HUES64 (cell line): ENCODE measurements at regions not wholly inside any gene's neighbourhood (a gene's known extent, or its start where the extent isn't known, plus 50 kb on each side); places are given as distances from the start of the nearest gene placed in this dataset.

ENCODE experiments used
- H3K27ac ChIP-seq: 2 replicates; pipeline ENCODE4 v1.7.0; 2013; ENCODE audit warnings: low read depth, low read length, inconsistent platforms
- H3K27me3 ChIP-seq: 2 replicates; pipeline ENCODE4 v1.6.1; 2013; ENCODE audit warnings: mild to moderate bottlenecking, low read length; ENCODE audit not compliant: insufficient read depth
- H3K36me3 ChIP-seq: 2 replicates; pipeline ENCODE4 v1.6.1; 2013; ENCODE audit warnings: mild to moderate bottlenecking, low read length; ENCODE audit not compliant: insufficient read depth
- H3K4me1 ChIP-seq: 2 replicates; pipeline ENCODE4 v1.6.1; 2013; ENCODE audit warnings: mild to moderate bottlenecking, low read length, moderate library complexity; ENCODE audit not compliant: insufficient read depth
- H3K4me3 ChIP-seq: 2 replicates; pipeline ENCODE4 v1.5.1; 2013; ENCODE audit warnings: mild to moderate bottlenecking, low read length, moderate library complexity
- H3K9ac ChIP-seq: 2 replicates; pipeline ENCODE4 v1.6.1; 2013; ENCODE audit warnings: mild to moderate bottlenecking, low read depth, low read length
- H3K9me3 ChIP-seq: 2 replicates; pipeline ENCODE4 v1.6.1; 2013; ENCODE audit warnings: low read depth, low read length; ENCODE audit not compliant: insufficient read depth
- WGBS: fragments of 150-250, 120-280 bp; methylation state at CpG from one replicate; pipeline ENCODE4 v1.1.7; 2013; ENCODE audit warnings: missing lambda C conversion rate; 5-methylcytosine and 5-hydroxymethylcytosine counted together

GRCh38 chr4:175947117-175947722 is 118.4 kb upstream of the WDR17 start:
- H3K9ac ChIP-seq, result no peak overlapping the region
- H3K4me1 ChIP-seq, result no peaks in the 10 kb centered on the region
- H3K36me3 ChIP-seq, result no peaks in the 10 kb centered on the region
- H3K27ac ChIP-seq, result no peak overlapping the region
- WGBS, result 50% methylated on average over 3 of the region's 4 CpGs
- no peak overlapping the region for H3K4me3 ChIP-seq
- H3K27me3 ChIP-seq, result no peaks in the 10 kb centered on the region
- no peaks in the 10 kb centered on the region for H3K9me3 ChIP-seq

GRCh38 chr4:175951794-175952193 is 113.8 kb upstream of the WDR17 start:
- WGBS, result 90% methylated on average over 1 of the region's 1 CpG
- H3K9me3 ChIP-seq, result no peaks in the 10 kb centered on the region
- no peak overlapping the region for H3K4me3 ChIP-seq
- H3K27ac ChIP-seq, result no peak overlapping the region
- no peaks in the 10 kb centered on the region for H3K27me3 ChIP-seq
- no peaks in the 10 kb centered on the region for H3K4me1 ChIP-seq
- no peak overlapping the region for H3K9ac ChIP-seq
- H3K36me3 ChIP-seq, result no peaks in the 10 kb centered on the region

- H3K9me3 ChIP-seq, result no peaks in the 10 kb centered on the region
- WGBS, result 97% methylated on average over 2 of the region's 2 CpGs
- no peak overlapping the region for H3K4me3 ChIP-seq
- H3K9ac ChIP-seq, result no peak overlapping the region
- H3K27me3 ChIP-seq, result no peaks in the 10 kb centered on the region
- no peak overlapping the region for H3K27ac ChIP-seq
- H3K36me3 ChIP-seq, result no peaks in the 10 kb centered on the region
- no peaks in the 10 kb centered on the region for H3K4me1 ChIP-seq
Observed at GRCh38 chr4:175953116-175953515, 112.5 kb upstream of the WDR17 start.

GRCh38 chr4:175953960-175954521 is 111.6 kb upstream of the WDR17 start:
- Histone ChIP-seq H3K4me3 (no peak overlapping the region), H3K27ac (no peak overlapping the region), H3K9me3 (no peaks in the 10 kb centered on the region)

GRCh38 chr4:175954685-175955084 is 111.0 kb upstream of the WDR17 start:
- H3K9ac ChIP-seq, result no peak overlapping the region
- no peaks in the 10 kb centered on the region for H3K36me3 ChIP-seq
- no peak overlapping the region for H3K27ac ChIP-seq
- no peaks in the 10 kb centered on the region for H3K9me3 ChIP-seq
- no peak overlapping the region for H3K4me3 ChIP-seq
- H3K27me3 ChIP-seq, result no peaks in the 10 kb centered on the region
- WGBS, result 93% methylated on average over 3 of the region's 3 CpGs
- H3K4me1 ChIP-seq, result no peaks in the 10 kb centered on the region

More at GRCh38 chr4:175953960-175954521, 111.6 kb upstream of the WDR17 start:
- Histone ChIP-seq H3K36me3 (no peaks in the 10 kb centered on the region), H3K27me3 (no peaks in the 10 kb centered on the region), H3K4me1 (no peaks in the 10 kb centered on the region), H3K9ac (no peak overlapping the region)
- 95% methylated on average over 5 of the region's 5 CpGs for WGBS

- H3K36me3 ChIP-seq, result no peaks in the 10 kb centered on the region
- 94% methylated on average over 4 of the region's 4 CpGs for WGBS
- no peak overlapping the region for H3K4me3 ChIP-seq
- no peak overlapping the region for H3K9ac ChIP-seq
- no peaks in the 10 kb centered on the region for H3K4me1 ChIP-seq
- no peaks in the 10 kb centered on the region for H3K27me3 ChIP-seq
- H3K9me3 ChIP-seq, result no peaks in the 10 kb centered on the region
- no peak overlapping the region for H3K27ac ChIP-seq
Observed at GRCh38 chr4:175961604-175962003, 104.0 kb upstream of the WDR17 start.

- Histone ChIP-seq H3K9me3 (peaks cover 4% of the 10 kb centered on the region; the same call in 1 of the 2 replicates), H3K4me3 (no peak overlapping the region), H3K27ac (no peak overlapping the region), H3K27me3 (no peaks in the 10 kb centered on the region), H3K36me3 (no peaks in the 10 kb centered on the region), H3K4me1 (peaks cover 35% of the 10 kb centered on the region), H3K9ac (no peak overlapping the region)
- 94% methylated on average over 3 of the region's 3 CpGs for WGBS
Observed at GRCh38 chr4:175970072-175970471, 95.6 kb upstream of the WDR17 start.

- Histone ChIP-seq H3K9me3 (peaks cover 4% of the 10 kb centered on the region; the same call in 1 of the 2 replicates), H3K4me1 (peaks cover 35% of the 10 kb centered on the region), H3K27ac (no peak overlapping the region), H3K4me3 (no peak overlapping the region), H3K27me3 (no peaks in the 10 kb centered on the region), H3K36me3 (no peaks in the 10 kb centered on the region), H3K9ac (no peak overlapping the region)
- WGBS, result 86% methylated on average over 8 of the region's 8 CpGs
Observed at GRCh38 chr4:175970724-175971123, 94.9 kb upstream of the WDR17 start.

- Histone ChIP-seq H3K9ac (no peak overlapping the region), H3K27ac (no peak overlapping the region; the same call in 1 of the 2 replicates), H3K36me3 (no peaks in the 10 kb centered on the region), H3K4me1 (peaks cover 35% of the 10 kb centered on the region), H3K9me3 (peaks cover 4% of the 10 kb centered on the region; the same call in 1 of the 2 replicates), H3K27me3 (no peaks in the 10 kb centered on the region), H3K4me3 (no peak overlapping the region)
- WGBS, result 72% methylated on average over 10 of the region's 11 CpGs
Observed at GRCh38 chr4:175971388-175972179, 94.1 kb upstream of the WDR17 start.

- Histone ChIP-seq H3K27me3 (no peaks in the 10 kb centered on the region), H3K36me3 (no peaks in the 10 kb centered on the region), H3K4me3 (no peak overlapping the region), H3K9me3 (no peaks in the 10 kb centered on the region), H3K27ac (no peak overlapping the region), H3K9ac (no peak overlapping the region), H3K4me1 (peaks cover 35% of the 10 kb centered on the region)
- 82% methylated on average over 7 of the region's 7 CpGs for WGBS
Observed at GRCh38 chr4:175973027-175973923, 92.4 kb upstream of the WDR17 start.
